GM23248 (cell line): ENCODE measurements at regions not wholly inside any gene's neighbourhood (a gene's known extent, or its start where the extent isn't known, plus 50 kb on each side); places are given as distances from the start of the nearest gene placed in this dataset.

Experiments used
- DNase-seq: peaks from one replicate; pipeline ENCODE4 v3.0.0-alpha.2; 2015
- H2AFZ ChIP-seq: fragments of 200-600 bp; sonication (generic); 2 replicates; pipeline ENCODE4 v1.6.1; 2016; ENCODE audit warnings: antibody characterized with exemption
- H3F3A ChIP-seq: fragments of 200-600 bp; sonication (generic); 2 replicates; pipeline ENCODE4 v1.6.1; 2016; ENCODE audit warnings: mild to moderate bottlenecking, antibody characterized with exemption, mixed run types; ENCODE audit not compliant: insufficient read depth
- H3K27ac ChIP-seq: fragments of 200-600 bp; sonication (generic); 2 replicates; pipeline ENCODE4 v1.5.1; 2016; ENCODE audit warnings: mild to moderate bottlenecking
- H3K27me3 ChIP-seq: fragments of 200-600 bp; sonication (generic); replicated peaks from 2 replicates; pipeline ENCODE4 v1.6.1; 2016; ENCODE audit warnings: mild to moderate bottlenecking; ENCODE audit not compliant: insufficient read depth
- H3K36me3 ChIP-seq: fragments of 200-600 bp; sonication (generic); 2 replicates; pipeline ENCODE4 v1.6.1; 2016; ENCODE audit warnings: low read depth, mild to moderate bottlenecking
- H3K4me1 ChIP-seq: fragments of 200-600 bp; sonication (generic); 2 replicates; pipeline ENCODE4 v1.6.1; 2016; ENCODE audit warnings: mild to moderate bottlenecking; ENCODE audit not compliant: insufficient read depth
- H3K4me2 ChIP-seq: fragments of 200-600 bp; sonication (generic); one replicate; pipeline ENCODE4 v1.6.1; 2016; ENCODE audit warnings: mild to moderate bottlenecking; ENCODE audit not compliant: unreplicated experiment
- H3K4me3 ChIP-seq: fragments of 200-600 bp; sonication (generic); 2 replicates; pipeline ENCODE4 v1.5.1; 2016; ENCODE audit warnings: mild to moderate bottlenecking
- H3K79me2 ChIP-seq: fragments of 200-600 bp; sonication (generic); 2 replicates; pipeline ENCODE4 v1.6.1; 2016; ENCODE audit warnings: mild to moderate bottlenecking; ENCODE audit not compliant: insufficient read depth
- H3K9ac ChIP-seq: fragments of 200-600 bp; sonication (generic); 2 replicates; pipeline ENCODE4 v1.6.1; 2016; ENCODE audit warnings: mild to moderate bottlenecking
- H3K9me2 ChIP-seq: fragments of 200-600 bp; sonication (generic); 2 replicates; pipeline ENCODE4 v1.6.1; 2016; ENCODE audit warnings: mixed run types, mild to moderate bottlenecking, moderate library complexity; ENCODE audit not compliant: insufficient read depth
- H3K9me3 ChIP-seq: fragments of 200-600 bp; sonication (generic); one replicate; pipeline ENCODE4 v1.6.1; 2017; ENCODE audit warnings: low read depth
- H4K20me1 ChIP-seq: fragments of 200-600 bp; sonication (generic); 2 replicates; pipeline ENCODE4 v1.6.0; 2016; ENCODE audit not compliant: insufficient read depth
- EZH2 ChIP-seq: fragments of 200-600 bp; sonication (generic); IDR thresholded peaks from 2 replicates; pipeline ENCODE4 v1.6.1; 2018; ENCODE audit warnings: antibody characterized with exemption, mild to moderate bottlenecking; ENCODE audit not compliant: insufficient read depth, poor library complexity, severe bottlenecking
- EZH2phosphoT487 ChIP-seq: fragments of 200-600 bp; sonication (generic); IDR thresholded peaks from 2 replicates; pipeline ENCODE4 v1.6.1; 2018; ENCODE audit warnings: antibody characterized with exemption, moderate library complexity, mild to moderate bottlenecking, low read depth; ENCODE audit not compliant: insufficient read depth
- WGBS, 2 experiments: methylation state at CpG; one replicate each; pipeline ENCODE4 v1.1.6; 2015 to 2017; ENCODE audit warnings: low lambda C conversion rate in 2 of 2, low coverage in 1 of 2; ENCODE audit errors: missing lambda C conversion rate in 2 of 2; 5-methylcytosine and 5-hydroxymethylcytosine counted together
- in situ Hi-C: fragments of 300-500 bp; cut with MboI; formaldehyde crosslinking; loops from 2 replicates; pipeline ENCODE4 v1.15.0; 2020

DNA sequence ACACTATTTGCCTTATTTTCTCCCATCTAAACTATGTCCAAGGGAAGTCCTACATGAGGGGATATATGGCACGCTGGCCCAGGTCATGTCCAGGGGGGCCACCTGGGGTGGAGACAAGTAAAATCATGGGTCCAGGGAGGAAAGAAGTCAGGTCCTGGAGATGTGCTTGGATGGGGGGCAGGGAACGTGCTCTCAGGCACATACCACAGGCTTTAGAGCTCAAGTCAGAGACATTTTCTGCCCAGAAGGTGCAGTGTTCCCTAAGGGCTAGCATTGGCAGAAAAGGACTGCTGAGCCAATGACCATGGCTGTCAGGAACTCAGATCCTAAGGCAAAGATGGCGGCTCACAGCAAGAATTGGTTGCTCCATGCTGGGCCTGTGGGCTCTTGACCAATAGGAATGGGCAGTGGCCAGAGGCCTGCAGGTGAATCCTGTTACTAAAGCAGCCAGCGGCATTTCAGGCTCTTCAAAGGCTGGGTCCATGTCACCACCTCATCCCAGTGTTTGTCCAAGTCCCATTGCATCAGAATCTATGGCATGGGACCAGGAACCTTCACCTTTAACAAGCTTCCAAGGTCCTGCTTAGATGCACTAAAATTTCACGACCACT is 175.0 kb downstream of the RPLP1 start:
- no peaks in the 10 kb centered on the region for H3K9me3 ChIP-seq
- H3K36me3 ChIP-seq = no peaks in the 10 kb centered on the region
- H3K9ac ChIP-seq = no peak overlapping the region
- no peaks in the 10 kb centered on the region for H3K9me2 ChIP-seq
- no peaks in the 10 kb centered on the region for H4K20me1 ChIP-seq
- H3K79me2 ChIP-seq = no peaks in the 10 kb centered on the region
- no peak overlapping the region for H3K4me2 ChIP-seq
- in situ Hi-C loops = no loop called here
- no peak for TF ChIP-seq EZH2phosphoT487
- no peak for TF ChIP-seq EZH2
- H3F3A ChIP-seq = no peaks in the 10 kb centered on the region
- H3K4me1 ChIP-seq = no peaks in the 10 kb centered on the region
- no peak overlapping the region for H3K4me3 ChIP-seq
- 35 to 50% methylated on average over 5 of the region's 5 CpGs for WGBS, 2 experiments
- H3K27me3 ChIP-seq = peaks cover 73% of the 10 kb centered on the region
- H2AFZ ChIP-seq = no peak overlapping the region
- H3K27ac ChIP-seq = no peak overlapping the region
- DNase-seq = no peak

DNA sequence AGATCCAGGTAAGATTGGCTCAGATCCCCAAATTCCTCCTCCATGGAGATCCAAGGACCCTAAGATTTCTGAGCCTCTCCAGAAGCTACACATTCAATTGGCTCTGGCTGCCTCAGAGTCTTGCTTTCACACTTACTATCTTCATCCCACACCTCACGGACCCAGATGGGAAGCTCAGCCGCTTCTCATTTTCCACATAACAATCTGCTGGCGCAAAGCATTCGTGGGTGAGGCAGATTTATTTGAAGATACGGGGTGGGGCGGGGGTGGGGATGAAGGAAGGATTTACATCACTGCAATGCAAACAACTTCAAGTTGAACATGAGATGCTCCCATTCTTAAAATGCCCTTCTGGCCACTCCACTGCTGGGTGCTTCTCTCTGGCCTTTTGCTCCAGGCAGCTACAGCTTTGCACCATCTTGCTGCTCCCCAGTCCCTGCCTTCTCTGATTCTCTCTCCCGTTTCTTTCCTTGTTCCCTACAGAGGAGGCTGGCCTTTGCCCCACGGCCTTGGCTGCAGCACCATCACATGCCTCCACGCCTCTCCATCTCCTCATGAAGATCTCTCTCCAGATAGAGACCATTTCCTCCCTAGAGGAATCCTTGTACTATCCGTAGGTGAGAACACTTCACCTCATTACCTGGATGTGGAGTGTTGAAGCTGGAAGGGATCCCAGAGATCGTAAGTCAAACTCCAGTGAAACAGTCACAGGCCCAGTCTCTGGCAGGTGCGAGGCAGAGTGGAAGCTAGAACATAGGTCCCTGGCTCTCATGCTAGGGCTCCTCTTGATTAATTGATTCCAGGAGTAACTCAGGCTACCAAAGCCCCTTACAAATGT is 175.9 kb downstream of the RPLP1 start:
- no peaks in the 10 kb centered on the region for H3K9me3 ChIP-seq
- H3K9me2 ChIP-seq = no peaks in the 10 kb centered on the region
- H3K9ac ChIP-seq = no peak overlapping the region
- H3F3A ChIP-seq = no peaks in the 10 kb centered on the region
- 48 to 56% methylated on average over 12 of the region's 12 CpGs for WGBS, 2 experiments
- no peaks in the 10 kb centered on the region for H3K36me3 ChIP-seq
- peaks cover 78% of the 10 kb centered on the region for H3K27me3 ChIP-seq
- no peaks in the 10 kb centered on the region for H4K20me1 ChIP-seq
- H3K4me3 ChIP-seq = no peak overlapping the region
- no peaks in the 10 kb centered on the region for H3K79me2 ChIP-seq
- no peak overlapping the region for H3K4me2 ChIP-seq
- in situ Hi-C loops = no loop called here
- TF ChIP-seq EZH2 = no peak
- no peak for TF ChIP-seq EZH2phosphoT487
- H2AFZ ChIP-seq = no peak overlapping the region
- no peak overlapping the region for H3K27ac ChIP-seq
- DNase-seq = no peak
- no peaks in the 10 kb centered on the region for H3K4me1 ChIP-seq

DNA sequence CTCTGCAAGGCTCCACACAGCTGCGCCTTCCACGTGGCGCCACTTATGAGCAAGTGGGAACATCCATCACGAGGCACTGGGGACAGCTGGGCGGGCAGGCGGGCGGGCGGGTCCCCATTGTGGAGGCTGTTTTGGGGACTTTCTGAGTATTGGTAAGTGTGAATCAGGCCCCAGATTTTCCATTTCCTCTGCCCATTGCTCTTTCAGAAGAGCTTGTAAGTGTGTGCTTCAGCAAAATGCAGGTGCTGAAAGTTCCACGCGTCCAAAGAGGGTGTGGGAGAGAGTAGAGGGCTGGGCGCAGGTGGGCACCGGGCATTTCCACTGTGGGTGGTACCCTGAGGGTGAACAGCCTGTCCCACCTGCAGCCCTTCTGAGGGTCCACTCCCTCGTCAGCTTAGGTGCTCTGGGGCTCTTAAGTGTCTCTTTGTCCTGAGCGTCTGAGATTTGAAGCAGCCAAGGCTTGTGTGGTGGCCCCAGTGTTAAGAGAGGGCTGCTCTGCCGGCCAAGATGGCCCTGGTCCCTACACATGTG is 177.1 kb downstream of the RPLP1 start:
- H3K36me3 ChIP-seq = no peaks in the 10 kb centered on the region
- in situ Hi-C loops = no loop called here
- no peaks in the 10 kb centered on the region for H3K9me3 ChIP-seq
- H3K9me2 ChIP-seq = no peaks in the 10 kb centered on the region
- H3F3A ChIP-seq = no peaks in the 10 kb centered on the region
- no peak overlapping the region for H3K27ac ChIP-seq
- peaks cover 86% of the 10 kb centered on the region for H3K27me3 ChIP-seq
- H3K4me2 ChIP-seq = no peak overlapping the region
- TF ChIP-seq EZH2phosphoT487 (no peak), EZH2 (no peak)
- no peaks in the 10 kb centered on the region for H3K79me2 ChIP-seq
- H3K4me3 ChIP-seq = no peak overlapping the region
- no peak overlapping the region for H3K9ac ChIP-seq
- H3K4me1 ChIP-seq = no peaks in the 10 kb centered on the region
- H2AFZ ChIP-seq = no peak overlapping the region
- no peak for DNase-seq
- H4K20me1 ChIP-seq = no peaks in the 10 kb centered on the region
- 64 to 66% methylated on average over 15 of the region's 15 CpGs for WGBS, 2 experiments

DNA sequence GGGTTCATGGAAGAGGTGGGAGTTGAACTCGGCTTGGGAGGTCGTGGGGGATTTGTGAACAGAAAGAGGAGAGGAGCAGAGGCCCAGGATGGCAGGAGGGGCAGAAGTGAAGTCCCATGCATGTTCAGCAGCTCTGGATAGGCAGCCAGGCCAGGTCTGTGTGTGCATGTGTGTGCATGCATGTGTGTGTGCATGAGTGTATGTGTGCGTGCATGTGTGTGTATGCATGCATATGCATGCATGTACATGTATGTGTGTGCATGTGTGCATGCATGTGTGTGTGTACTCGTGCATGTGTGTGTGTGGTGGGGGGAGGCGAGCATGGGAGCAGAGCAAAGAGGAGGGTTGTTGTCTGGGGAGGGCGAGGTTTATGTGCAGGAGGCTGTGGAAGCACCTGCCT is 178.4 kb downstream of the RPLP1 start:
- in situ Hi-C loops = no loop called here
- WGBS, 2 experiments = 26 to 35% methylated on average over 5 to 6 of the region's 6 CpGs
- Histone ChIP-seq H3K4me1 (no peaks in the 10 kb centered on the region), H3K9ac (no peak overlapping the region), H3K27ac (no peak overlapping the region), H2AFZ (no peak overlapping the region), H4K20me1 (no peaks in the 10 kb centered on the region), H3K9me3 (no peaks in the 10 kb centered on the region), H3F3A (no peaks in the 10 kb centered on the region), H3K4me2 (no peak overlapping the region), H3K4me3 (no peak overlapping the region), H3K36me3 (no peaks in the 10 kb centered on the region), H3K9me2 (no peaks in the 10 kb centered on the region), H3K27me3 (peaks cover 79% of the 10 kb centered on the region), H3K79me2 (no peaks in the 10 kb centered on the region)
- no peak for TF ChIP-seq EZH2phosphoT487
- no peak for TF ChIP-seq EZH2
- no peak for DNase-seq
